ENCODE measurements at regions not wholly inside any gene's neighbourhood (a gene's known extent, or its start where the extent isn't known, plus 50 kb on each side); places are given as distances from the start of the nearest gene placed in this dataset.

GRCh38 chr3:111428301-111428700 is 113.7 kb upstream of the CD96 start:
- dilution Hi-C loops (cut with MboI; ENCODE audit: extremely low pct_ligation_motif_present, low sequenced_read_pairs), result no loop called here
- H4K20me1 ChIP-seq (ENCODE audit: control insufficient read depth, extremely low read depth, insufficient read depth, low read length), result no peaks in the 10 kb centered on the region

GRCh38 chr3:111434941-111435622 is 106.9 kb upstream of the CD96 start:
- Histone ChIP-seq H3K9me3 (ENCODE audit: control insufficient read depth, low read depth, low read length) (no peaks in the 10 kb centered on the region), H3K4me2 (ENCODE audit: control insufficient read depth, extremely low read depth, insufficient read depth, low read depth, low read length) (no peak overlapping the region), H3K9ac (ENCODE audit: control insufficient read depth, extremely low read depth, insufficient read depth, low read length) (no peak overlapping the region), H2AFZ (ENCODE audit: control insufficient read depth, low read length) (no peak overlapping the region), H4K20me1 (ENCODE audit: control insufficient read depth, extremely low read depth, insufficient read depth, low read length) (no peaks in the 10 kb centered on the region), H3K4me3 (ENCODE audit: control insufficient read depth in 2 of 3, extremely low read depth in 1 of 3, insufficient read depth in 2 of 3, low read depth in 1 of 3, low read length in 3 of 3) (no peak overlapping the region), H3K79me2 (ENCODE audit: control insufficient read depth, insufficient read depth, low read length) (no peaks in the 10 kb centered on the region), H3K27ac (ENCODE audit: control insufficient read depth, insufficient read depth, low read length) (no peak overlapping the region), H3K4me1 (ENCODE audit: control insufficient read depth, extremely low read depth, insufficient read depth, low read length) (no peaks in the 10 kb centered on the region), H3K27me3 (ENCODE audit: control insufficient read depth, extremely low read depth, insufficient read depth, low read length) (no peaks in the 10 kb centered on the region), H3K36me3 (ENCODE audit: control insufficient read depth in 2 of 2, extremely low read depth in 1 of 2, insufficient read depth in 2 of 2, low read length in 2 of 2) (no peaks in the 10 kb centered on the region), H3K9me1 (ENCODE audit: control insufficient read depth, extremely low read depth, insufficient read depth, low read length) (no peaks in the 10 kb centered on the region)
- DNase-seq (ENCODE audit: low read depth, low spot score) (no peak), FAIRE-seq (no peak)
- TF ChIP-seq CTCF (optimal IDR thresholded peaks at IDR 0.05 in 1 of 3, IDR thresholded peaks at IDR 0.05 in 1 of 3, conservative IDR thresholded peaks at IDR 0.05 in 1 of 3; ENCODE audit: extremely low read depth in 1 of 3, insufficient read depth in 2 of 3, low read length in 3 of 3), result no peak
- TF ChIP-seq EZH2 (IDR thresholded peaks at IDR 0.05; ENCODE audit: low read length), result no peak
- dilution Hi-C loops (cut with MboI; ENCODE audit: extremely low pct_ligation_motif_present, low sequenced_read_pairs), result no loop called here

More at GRCh38 chr3:111428301-111428700, 113.7 kb upstream of the CD96 start:
- FAIRE-seq, result no peak
- Histone ChIP-seq H3K4me2 (ENCODE audit: control insufficient read depth, extremely low read depth, insufficient read depth, low read depth, low read length) (no peak overlapping the region), H2AFZ (ENCODE audit: control insufficient read depth, low read length) (no peak overlapping the region), H3K4me3 (ENCODE audit: control insufficient read depth in 2 of 3, extremely low read depth in 1 of 3, insufficient read depth in 2 of 3, low read depth in 1 of 3, low read length in 3 of 3) (no peak overlapping the region), H3K9me3 (ENCODE audit: control insufficient read depth, low read depth, low read length) (no peaks in the 10 kb centered on the region), H3K79me2 (ENCODE audit: control insufficient read depth, insufficient read depth, low read length) (no peaks in the 10 kb centered on the region), H3K36me3 (ENCODE audit: control insufficient read depth in 2 of 2, extremely low read depth in 1 of 2, insufficient read depth in 2 of 2, low read length in 2 of 2) (no peaks in the 10 kb centered on the region), H3K27ac (ENCODE audit: control insufficient read depth, insufficient read depth, low read length) (no peak overlapping the region), H3K27me3 (ENCODE audit: control insufficient read depth, extremely low read depth, insufficient read depth, low read length) (no peaks in the 10 kb centered on the region), H3K4me1 (ENCODE audit: control insufficient read depth, extremely low read depth, insufficient read depth, low read length) (no peaks in the 10 kb centered on the region), H3K9me1 (ENCODE audit: control insufficient read depth, extremely low read depth, insufficient read depth, low read length) (no peaks in the 10 kb centered on the region), H3K9ac (ENCODE audit: control insufficient read depth, extremely low read depth, insufficient read depth, low read length) (no peak overlapping the region)
- TF ChIP-seq EZH2 (IDR thresholded peaks at IDR 0.05; ENCODE audit: low read length), result no peak
- no peak for TF ChIP-seq CTCF (optimal IDR thresholded peaks at IDR 0.05 in 1 of 3, IDR thresholded peaks at IDR 0.05 in 1 of 3, conservative IDR thresholded peaks at IDR 0.05 in 1 of 3; ENCODE audit: extremely low read depth in 1 of 3, insufficient read depth in 2 of 3, low read length in 3 of 3)
- DNase-seq (ENCODE audit: low read depth, low spot score), result no peak
